Endothelial cell of umbilical vein (primary cell): ENCODE measurements at regions not wholly inside any gene's neighbourhood (a gene's known extent, or its start where the extent isn't known, plus 50 kb on each side); places are given as distances from the start of the nearest gene placed in this dataset.

Source experiments
- CTCF ChIP-seq, 2 donors: IDR thresholded peaks; 1 replicate in 1 of 2; 2 replicates in 1 of 2; pipeline ENCODE4 v1.5.1; 2011; ENCODE audit warnings: low read length in 2 of 2, mild to moderate bottlenecking in 2 of 2, moderate library complexity in 2 of 2, control low read depth in 1 of 2, inconsistent platforms in 1 of 2, low read depth in 1 of 2; ENCODE audit not compliant: insufficient read depth in 1 of 2; ENCODE audit errors: extremely low read depth in 1 of 2
- EZH2 ChIP-seq: IDR thresholded peaks from 2 replicates; pipeline ENCODE4 v1.6.1; 2012; ENCODE audit warnings: borderline replicate concordance, low read depth, mild to moderate bottlenecking, moderate library complexity, low read length, inconsistent platforms; ENCODE audit not compliant: severe bottlenecking
- FOS ChIP-seq: IDR thresholded peaks from 2 replicates; pipeline ENCODE4 v1.6.1; 2011; ENCODE audit warnings: mild to moderate bottlenecking, low read length, moderate library complexity, borderline replicate concordance; ENCODE audit not compliant: insufficient read depth
- JUN ChIP-seq: IDR thresholded peaks from 2 replicates; pipeline ENCODE4 v1.6.1; 2011; ENCODE audit warnings: borderline replicate concordance, low read depth; ENCODE audit not compliant: insufficient read length, insufficient read depth
- MAX ChIP-seq: IDR thresholded peaks from 2 replicates; pipeline ENCODE4 v1.6.1; 2011; ENCODE audit not compliant: insufficient read depth, insufficient read length
- MYC ChIP-seq: IDR thresholded peaks from one replicate; pipeline ENCODE4 v1.6.1; 2011; ENCODE audit warnings: mild to moderate bottlenecking, low read depth, low read length
- POLR2A ChIP-seq: IDR thresholded peaks from 2 replicates; pipeline ENCODE4 v1.6.1; 2012; ENCODE audit warnings: low read depth, mild to moderate bottlenecking, control low read depth, low read length
- POLR2AphosphoS5 ChIP-seq: IDR thresholded peaks from 2 replicates; pipeline ENCODE4 v1.6.1; 2012; ENCODE audit warnings: low read depth, mild to moderate bottlenecking, control low read depth, low read length, moderate library complexity; ENCODE audit not compliant: insufficient read depth

DNA sequence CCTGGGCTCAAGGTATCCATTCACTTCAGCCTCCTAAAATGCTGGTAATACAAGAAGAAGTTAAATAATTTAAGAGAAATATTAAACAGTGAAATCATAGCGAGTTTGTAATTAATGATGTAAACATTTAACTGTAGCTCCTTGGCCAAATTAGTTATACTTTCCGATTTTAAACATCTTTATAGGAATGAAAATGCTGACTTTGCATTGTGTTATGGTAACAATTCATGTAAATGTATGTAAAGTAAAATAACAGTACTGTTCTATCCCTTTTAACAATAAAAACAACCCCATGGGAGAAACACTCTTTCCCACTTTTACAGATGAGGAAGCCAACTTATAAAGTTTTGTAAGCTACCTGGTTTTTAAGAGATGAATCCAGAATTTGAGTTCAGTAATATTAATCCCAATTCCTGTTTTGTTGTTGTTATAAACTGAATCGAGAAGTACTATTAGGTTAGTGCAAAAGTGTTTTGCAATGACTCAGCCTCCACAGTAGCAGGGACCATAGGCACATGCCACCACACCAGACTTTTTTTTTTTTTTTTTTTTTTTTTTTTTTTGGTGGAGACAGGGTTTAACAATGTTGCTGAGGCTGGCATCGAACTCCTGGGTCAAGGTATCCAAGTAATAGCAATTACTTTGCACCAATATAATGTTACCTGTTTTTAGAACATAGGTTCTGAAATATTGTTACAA, 1360.4 kb downstream of the BRINP3 start:
- TF ChIP-seq CTCF (IDR thresholded peaks at IDR 0.05; ENCODE audit: extremely low read depth in 1 of 2, insufficient read depth in 1 of 2, low read depth in 1 of 2, low read length in 2 of 2) (no peak), POLR2A (no peak), POLR2AphosphoS5 (no peak), JUN (no peak), MYC (no peak), EZH2 (no peak), MAX (no peak), FOS (no peak)
